ENCODE measurements at regions not wholly inside any gene's neighbourhood (a gene's known extent, or its start where the extent isn't known, plus 50 kb on each side); places are given as distances from the start of the nearest gene placed in this dataset.
A peak's percentile ranks its signal among the peaks of the same experiment; 100 is the strongest.

- peaks cover 0 to 3% (median 0%) of the 10 kb centered on the region in 5 donors for H3K9me3 Mint-ChIP-seq
- no peaks in the 10 kb centered on the region for H3K27me3 Mint-ChIP-seq
- Histone ChIP-seq H3K4me3 (ENCODE audit: low read length) (no peak overlapping the region), H3K4me1 (ENCODE audit: insufficient read depth, low read length) (no peaks in the 10 kb centered on the region), H3K36me3 (ENCODE audit: insufficient read depth, low read length) (no peaks in the 10 kb centered on the region), H3K27me3 (ENCODE audit: insufficient read depth, low read length, poor library complexity, severe bottlenecking) (no peaks in the 10 kb centered on the region), H3K9me3 (ENCODE audit: low read length) (no peaks in the 10 kb centered on the region), H3K27ac (ENCODE audit: low read depth, low read length) (no peak overlapping the region)
- no peak for DNase-seq
- H3K27ac Mint-ChIP-seq, result no peak overlapping the region
- CTCF ChIA-PET, result no interaction called here
- no peaks in the 10 kb centered on the region for H3K4me1 Mint-ChIP-seq
- H3K4me3 Mint-ChIP-seq, result no peak overlapping the region
- POLR2A ChIA-PET, result no interaction called here
- no peaks in the 10 kb centered on the region for H3K36me3 Mint-ChIP-seq
Measured at GRCh38 chr21:16287046-16287445, 557.3 kb downstream of the USP25 start.

GRCh38 chr21:16291296-16291695 is 561.5 kb downstream of the USP25 start:
- Mint-ChIP-seq H3K27ac (no peak overlapping the region), H3K4me3 (no peak overlapping the region), H3K27me3 (no peaks in the 10 kb centered on the region), H3K36me3 (no peaks in the 10 kb centered on the region), H3K9me3 (peaks cover 0 to 3% (median 0%) of the 10 kb centered on the region in 5 donors), H3K4me1 (no peaks in the 10 kb centered on the region)
- POLR2A ChIA-PET, result no interaction called here
- Histone ChIP-seq H3K27ac (ENCODE audit: low read depth, low read length) (no peak overlapping the region), H3K9me3 (ENCODE audit: low read length) (no peaks in the 10 kb centered on the region), H3K27me3 (ENCODE audit: insufficient read depth, low read length, poor library complexity, severe bottlenecking) (no peaks in the 10 kb centered on the region), H3K36me3 (ENCODE audit: insufficient read depth, low read length) (no peaks in the 10 kb centered on the region), H3K4me3 (ENCODE audit: low read length) (no peak overlapping the region), H3K4me1 (ENCODE audit: insufficient read depth, low read length) (no peaks in the 10 kb centered on the region)
- CTCF ChIA-PET, result no interaction called here
- no peak for DNase-seq

GRCh38 chr21:16294128-16294527 is 564.3 kb downstream of the USP25 start:
- Histone ChIP-seq H3K4me1 (ENCODE audit: insufficient read depth, low read length) (no peaks in the 10 kb centered on the region), H3K36me3 (ENCODE audit: insufficient read depth, low read length) (no peaks in the 10 kb centered on the region), H3K27ac (ENCODE audit: low read depth, low read length) (no peak overlapping the region), H3K4me3 (ENCODE audit: low read length) (no peak overlapping the region), H3K27me3 (ENCODE audit: insufficient read depth, low read length, poor library complexity, severe bottlenecking) (no peaks in the 10 kb centered on the region), H3K9me3 (ENCODE audit: low read length) (no peaks in the 10 kb centered on the region)
- H3K27ac Mint-ChIP-seq, result no peak overlapping the region
- no peaks in the 10 kb centered on the region for H3K27me3 Mint-ChIP-seq
- no peaks in the 10 kb centered on the region for H3K4me1 Mint-ChIP-seq
- H3K4me3 Mint-ChIP-seq, result no peak overlapping the region
- H3K9me3 Mint-ChIP-seq, result peaks cover 0 to 3% (median 0%) of the 10 kb centered on the region in 5 donors
- ChIA-PET POLR2A (no interaction called here), CTCF (no interaction called here)
- no peak for DNase-seq
- no peaks in the 10 kb centered on the region for H3K36me3 Mint-ChIP-seq

- Histone ChIP-seq H3K9me3 (ENCODE audit: low read length) (no peaks in the 10 kb centered on the region), H3K4me1 (ENCODE audit: insufficient read depth, low read length) (no peaks in the 10 kb centered on the region), H3K27ac (ENCODE audit: low read depth, low read length) (no peak overlapping the region), H3K27me3 (ENCODE audit: insufficient read depth, low read length, poor library complexity, severe bottlenecking) (no peaks in the 10 kb centered on the region), H3K4me3 (ENCODE audit: low read length) (no peak overlapping the region), H3K36me3 (ENCODE audit: insufficient read depth, low read length) (no peaks in the 10 kb centered on the region)
- H3K36me3 Mint-ChIP-seq, result no peaks in the 10 kb centered on the region
- H3K9me3 Mint-ChIP-seq, result peaks cover 0 to 2% (median 0%) of the 10 kb centered on the region in 5 donors
- H3K27ac Mint-ChIP-seq, result peak overlapping the region in 1 of 8 donors; percentile 44
- ChIA-PET POLR2A (no interaction called here), CTCF (no interaction called here)
- H3K4me1 Mint-ChIP-seq, result no peaks in the 10 kb centered on the region
- no peak overlapping the region for H3K4me3 Mint-ChIP-seq
- no peak for DNase-seq
- no peaks in the 10 kb centered on the region for H3K27me3 Mint-ChIP-seq
Measured at GRCh38 chr21:16302851-16303282, 573.1 kb downstream of the USP25 start.

- H3K9me3 ChIP-seq (ENCODE audit: low read length), result no peaks in the 10 kb centered on the region
- Mint-ChIP-seq H3K27me3 (no peaks in the 10 kb centered on the region), H3K4me3 (no peak overlapping the region), H3K9me3 (peaks cover 0 to 2% (median 0%) of the 10 kb centered on the region in 5 donors), H3K27ac (no peak overlapping the region), H3K4me1 (no peaks in the 10 kb centered on the region), H3K36me3 (no peaks in the 10 kb centered on the region)
- no peaks in the 10 kb centered on the region for H3K27me3 ChIP-seq (ENCODE audit: insufficient read depth, low read length, poor library complexity, severe bottlenecking)
- CTCF ChIA-PET, result no interaction called here
- H3K27ac ChIP-seq (ENCODE audit: low read depth, low read length), result no peak overlapping the region
- no peak for DNase-seq
- H3K4me1 ChIP-seq (ENCODE audit: insufficient read depth, low read length), result no peaks in the 10 kb centered on the region
- no peak overlapping the region for H3K4me3 ChIP-seq (ENCODE audit: low read length)
- H3K36me3 ChIP-seq (ENCODE audit: insufficient read depth, low read length), result no peaks in the 10 kb centered on the region
- POLR2A ChIA-PET, result no interaction called here
Measured at GRCh38 chr21:16304174-16305095, 574.7 kb downstream of the USP25 start.

- Mint-ChIP-seq H3K36me3 (no peaks in the 10 kb centered on the region), H3K4me1 (no peaks in the 10 kb centered on the region), H3K4me3 (no peak overlapping the region), H3K9me3 (peaks cover 0 to 2% (median 0%) of the 10 kb centered on the region in 5 donors), H3K27me3 (no peaks in the 10 kb centered on the region), H3K27ac (no peak overlapping the region)
- DNase-seq, result no peak
- POLR2A ChIA-PET, result no interaction called here
- H3K9me3 ChIP-seq (ENCODE audit: low read length), result no peaks in the 10 kb centered on the region
- no peaks in the 10 kb centered on the region for H3K27me3 ChIP-seq (ENCODE audit: insufficient read depth, low read length, poor library complexity, severe bottlenecking)
- H3K36me3 ChIP-seq (ENCODE audit: insufficient read depth, low read length), result no peaks in the 10 kb centered on the region
- H3K4me1 ChIP-seq (ENCODE audit: insufficient read depth, low read length), result no peaks in the 10 kb centered on the region
- no peak overlapping the region for H3K27ac ChIP-seq (ENCODE audit: low read depth, low read length)
- CTCF ChIA-PET, result no interaction called here
- no peak overlapping the region for H3K4me3 ChIP-seq (ENCODE audit: low read length)
Measured at GRCh38 chr21:16305686-16306085, 575.9 kb downstream of the USP25 start.

- POLR2A ChIA-PET, result no interaction called here
- DNase-seq, result no peak
- CTCF ChIA-PET, result no interaction called here
- no peak overlapping the region for H3K27ac Mint-ChIP-seq
- Histone ChIP-seq H3K27me3 (ENCODE audit: insufficient read depth, low read length, poor library complexity, severe bottlenecking) (no peaks in the 10 kb centered on the region), H3K27ac (ENCODE audit: low read depth, low read length) (no peak overlapping the region), H3K9me3 (ENCODE audit: low read length) (no peaks in the 10 kb centered on the region), H3K4me1 (ENCODE audit: insufficient read depth, low read length) (no peaks in the 10 kb centered on the region), H3K4me3 (ENCODE audit: low read length) (no peak overlapping the region), H3K36me3 (ENCODE audit: insufficient read depth, low read length) (no peaks in the 10 kb centered on the region)
- no peak overlapping the region for H3K4me3 Mint-ChIP-seq
- no peaks in the 10 kb centered on the region for H3K27me3 Mint-ChIP-seq
- H3K9me3 Mint-ChIP-seq, result peaks cover 0 to 2% (median 0%) of the 10 kb centered on the region in 5 donors
- no peaks in the 10 kb centered on the region for H3K4me1 Mint-ChIP-seq
- no peaks in the 10 kb centered on the region for H3K36me3 Mint-ChIP-seq
Measured at GRCh38 chr21:16307256-16307655, 577.5 kb downstream of the USP25 start.

- H3K9me3 ChIP-seq (ENCODE audit: low read length), result no peaks in the 10 kb centered on the region
- Mint-ChIP-seq H3K27me3 (no peaks in the 10 kb centered on the region), H3K27ac (no peak overlapping the region), H3K36me3 (no peaks in the 10 kb centered on the region), H3K4me1 (no peaks in the 10 kb centered on the region), H3K9me3 (peaks cover 0 to 2% (median 0%) of the 10 kb centered on the region in 5 donors), H3K4me3 (no peak overlapping the region)
- H3K4me3 ChIP-seq (ENCODE audit: low read length), result no peak overlapping the region
- no peaks in the 10 kb centered on the region for H3K36me3 ChIP-seq (ENCODE audit: insufficient read depth, low read length)
- no peaks in the 10 kb centered on the region for H3K4me1 ChIP-seq (ENCODE audit: insufficient read depth, low read length)
- H3K27ac ChIP-seq (ENCODE audit: low read depth, low read length), result no peak overlapping the region
- ChIA-PET CTCF (no interaction called here), POLR2A (no interaction called here)
- H3K27me3 ChIP-seq (ENCODE audit: insufficient read depth, low read length, poor library complexity, severe bottlenecking), result no peaks in the 10 kb centered on the region
- DNase-seq, result no peak
Measured at GRCh38 chr21:16308269-16308668, 578.5 kb downstream of the USP25 start.

All from CD8-positive, alpha-beta memory T cell (primary cell).